ENCODE measurements at regions not wholly inside any gene's neighbourhood (a gene's known extent, or its start where the extent isn't known, plus 50 kb on each side); places are given as distances from the start of the nearest gene placed in this dataset.

DNA sequence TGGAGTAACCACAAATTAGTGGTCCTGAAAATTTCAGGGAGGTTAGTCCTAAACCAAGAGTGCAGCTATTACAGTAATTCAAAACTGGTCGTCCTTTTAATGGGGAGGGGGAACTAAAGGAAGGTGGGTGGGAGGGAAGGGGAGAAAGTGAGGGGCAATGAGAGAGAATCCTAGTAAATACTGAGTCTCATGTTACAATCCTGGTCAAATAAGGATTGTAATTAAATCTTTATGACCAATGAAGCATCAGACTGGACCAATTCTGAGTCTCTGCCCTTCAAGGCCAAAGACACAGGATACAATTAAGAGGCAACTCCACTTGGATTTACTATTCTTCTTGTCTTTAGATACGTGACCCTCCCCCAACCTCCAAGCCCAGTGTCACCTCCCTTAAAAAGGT lies 262.9 kb downstream of the BCL11A start:
- DNase-seq: no peak

DNA sequence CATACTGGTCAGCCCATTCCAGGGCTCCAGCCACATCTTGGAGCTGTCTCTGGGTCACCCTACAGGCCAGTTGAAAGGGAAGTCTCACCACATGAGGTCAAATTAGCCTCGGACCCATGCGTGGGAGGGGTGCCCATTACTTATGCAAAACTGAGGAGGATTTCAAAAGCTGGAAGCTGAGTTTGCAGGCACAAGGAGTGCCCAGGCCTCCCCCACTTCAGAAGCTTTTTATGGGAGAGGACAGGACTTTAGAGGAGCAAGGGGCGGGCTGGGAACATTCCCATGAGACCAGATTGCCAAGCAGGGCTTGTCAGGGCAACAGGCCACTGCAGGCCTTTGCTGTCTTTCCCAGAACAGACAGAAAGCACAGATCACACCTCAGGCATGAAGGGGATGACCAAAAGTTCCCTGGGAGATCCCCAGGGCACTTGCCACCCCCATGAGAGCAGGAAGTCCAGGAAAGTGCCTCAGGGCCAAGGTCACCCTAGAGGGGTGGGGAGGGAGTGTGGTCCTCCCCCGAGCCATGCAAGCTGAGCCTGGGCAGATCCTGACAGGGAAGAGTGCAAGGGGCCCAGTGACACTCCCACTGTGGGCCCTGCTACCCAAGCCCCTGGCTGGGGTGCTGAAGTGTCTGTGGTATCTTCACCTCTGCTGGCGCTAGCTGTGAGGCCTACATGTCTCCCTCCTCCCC lies 267.7 kb downstream of the BCL11A start:
- peak; percentile 41 for DNase-seq

DNA sequence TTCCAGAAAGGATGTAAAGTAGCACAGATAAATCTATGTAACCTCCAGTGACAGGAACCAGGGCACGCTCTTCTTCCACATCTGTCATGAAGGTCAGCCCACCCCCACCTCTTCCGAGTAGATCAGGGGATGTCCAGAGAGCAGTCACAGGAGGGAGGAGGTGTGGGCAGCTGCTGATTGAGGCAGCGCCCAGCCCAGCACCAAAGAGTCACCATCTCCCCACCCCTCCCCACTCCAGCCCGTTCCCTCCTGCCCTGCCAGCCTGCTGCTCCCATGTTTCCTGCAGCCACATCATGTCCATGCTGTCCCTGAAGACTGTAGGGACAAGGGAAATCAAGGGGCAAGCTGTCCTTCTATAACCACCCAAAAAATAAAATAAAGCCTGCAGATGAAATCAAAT lies 269.8 kb downstream of the BCL11A start:
- no peak for DNase-seq

DNA sequence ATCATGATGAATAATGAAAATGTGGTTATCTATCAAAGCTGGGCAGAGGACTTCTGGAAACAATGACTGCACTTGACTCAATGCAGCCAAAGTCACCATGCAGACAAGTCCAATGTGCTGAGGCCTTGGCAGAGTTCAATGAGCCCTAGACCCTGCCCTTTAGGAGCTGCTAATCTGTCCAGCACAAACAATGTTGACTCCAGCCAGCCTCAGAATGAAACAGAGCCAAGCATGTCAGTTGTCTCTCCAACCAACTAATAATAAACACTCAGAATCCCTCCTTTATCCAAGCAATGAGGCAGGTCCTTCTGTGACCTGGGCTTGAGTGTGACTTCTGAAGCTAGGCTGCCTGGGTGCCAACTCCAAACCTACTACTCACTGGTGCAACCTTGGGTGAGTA lies 270.6 kb downstream of the BCL11A start:
- no peak for DNase-seq

DNA sequence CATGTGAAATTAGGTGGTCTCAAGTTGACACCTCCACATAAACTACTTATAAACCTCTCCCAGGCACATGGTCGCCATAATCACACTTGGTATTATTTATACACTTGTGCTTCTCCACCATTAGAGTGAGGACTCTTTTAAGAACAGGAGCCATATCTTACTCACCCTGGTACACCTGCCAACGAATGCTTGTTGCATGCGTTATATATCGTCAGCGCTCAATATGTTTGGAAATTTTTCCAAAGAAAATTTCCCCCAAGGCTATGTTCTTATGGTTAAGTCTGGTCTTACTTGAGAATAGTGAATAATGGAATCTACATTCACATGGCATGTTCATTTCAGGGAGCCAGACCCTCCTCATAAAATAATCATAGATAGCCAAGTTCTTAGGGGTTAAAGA lies 271.7 kb downstream of the BCL11A start:
- no peak for DNase-seq

DNA sequence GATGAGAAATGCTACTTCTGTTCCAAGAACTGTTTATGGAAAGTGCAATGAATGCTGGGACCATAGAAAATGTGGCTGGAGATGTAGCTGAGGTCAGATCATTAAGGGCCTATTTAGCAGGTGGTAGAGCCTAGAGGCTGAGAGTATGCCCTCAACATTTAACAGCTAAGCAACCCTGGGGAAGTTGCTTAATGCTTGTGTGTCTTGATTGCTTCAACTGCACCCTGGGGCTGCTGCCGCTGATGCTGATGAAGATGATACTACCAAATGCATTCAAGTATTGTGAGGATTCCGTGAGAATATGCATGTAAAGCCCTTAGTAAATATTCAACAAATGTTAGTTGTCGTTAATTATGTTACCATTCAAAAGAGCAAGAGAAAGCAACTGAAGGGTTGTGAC lies 273.2 kb downstream of the BCL11A start:
- DNase-seq: no peak

DNA sequence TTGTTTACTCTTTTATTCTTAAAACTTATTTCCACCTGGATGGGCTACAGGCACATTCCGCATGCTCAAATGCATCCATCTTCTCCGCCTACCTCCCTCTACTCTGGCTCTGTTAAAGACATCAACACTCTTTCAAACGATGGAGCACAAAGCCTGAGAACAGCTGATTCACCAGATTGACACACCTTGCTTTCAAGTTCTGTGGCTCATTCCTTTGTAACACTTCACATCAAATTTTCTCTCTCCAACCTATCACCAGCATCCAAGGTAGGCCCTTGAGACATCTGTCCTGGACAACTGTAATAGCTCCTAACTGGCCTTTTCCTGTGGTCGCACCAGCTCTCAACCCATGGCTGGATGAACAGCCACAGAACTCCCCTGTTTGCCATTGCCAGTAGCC lies 274.5 kb downstream of the BCL11A start:
- DNase-seq: no peak

DNA sequence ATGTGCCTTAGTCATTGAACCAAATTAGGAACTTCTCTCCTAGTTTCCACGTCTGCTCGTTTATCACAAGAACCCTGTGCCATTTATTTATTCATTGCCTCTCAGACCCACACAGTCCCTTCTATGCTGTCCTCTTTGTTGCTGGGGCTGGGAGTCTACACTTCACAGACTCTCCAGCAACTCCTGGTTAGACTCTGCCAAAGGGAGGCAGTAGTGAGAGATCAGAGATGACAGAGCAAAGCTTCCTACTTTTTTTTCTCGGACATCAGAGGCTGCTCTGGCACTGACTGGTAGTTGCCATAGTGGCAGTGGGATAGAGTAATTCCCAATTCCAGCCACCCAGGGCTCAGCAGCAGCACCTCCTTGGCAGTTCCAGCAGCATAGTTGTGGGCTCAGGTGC lies 277.5 kb downstream of the BCL11A start:
- DNase-seq: no peak

DNA sequence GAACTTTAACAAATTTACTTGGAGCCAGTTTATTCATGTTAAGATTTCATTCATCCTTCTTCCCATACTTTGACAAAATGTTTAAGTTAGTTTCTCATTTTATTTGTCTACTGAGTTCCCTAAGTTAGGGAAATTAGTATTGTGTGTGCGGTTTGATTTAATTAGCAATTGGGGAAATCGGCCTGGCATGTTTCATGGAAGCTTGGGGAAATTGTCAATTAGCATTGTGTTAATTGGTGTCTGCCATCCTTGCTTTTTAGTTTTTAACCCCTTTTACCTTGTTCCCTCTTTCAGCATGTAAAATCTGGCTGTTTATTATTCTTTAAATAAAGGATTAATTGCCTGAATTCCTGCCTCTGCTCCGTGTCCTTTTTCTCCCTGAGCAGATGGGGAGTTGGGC lies 279.6 kb downstream of the BCL11A start:
- DNase-seq: no peak

DNA sequence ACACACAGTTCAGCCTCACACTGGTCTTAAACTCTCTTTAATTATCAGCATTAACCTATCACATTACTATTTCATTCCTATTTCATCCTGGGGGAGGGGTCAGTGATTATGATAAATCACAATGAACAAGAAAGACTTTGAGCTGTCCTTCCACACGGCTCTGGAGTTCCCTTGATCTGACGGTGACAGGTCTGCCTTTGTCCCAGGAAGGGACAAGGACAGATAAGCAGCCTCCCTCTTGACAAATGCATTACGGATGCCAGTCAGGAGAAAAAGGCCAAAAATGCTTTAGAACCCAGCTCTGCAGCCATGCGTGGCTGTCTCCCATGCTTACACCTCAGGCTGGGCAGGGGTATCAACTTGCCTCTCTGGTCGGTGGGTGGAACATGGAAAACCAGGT lies 281.7 kb downstream of the BCL11A start:
- no peak for DNase-seq

DNA sequence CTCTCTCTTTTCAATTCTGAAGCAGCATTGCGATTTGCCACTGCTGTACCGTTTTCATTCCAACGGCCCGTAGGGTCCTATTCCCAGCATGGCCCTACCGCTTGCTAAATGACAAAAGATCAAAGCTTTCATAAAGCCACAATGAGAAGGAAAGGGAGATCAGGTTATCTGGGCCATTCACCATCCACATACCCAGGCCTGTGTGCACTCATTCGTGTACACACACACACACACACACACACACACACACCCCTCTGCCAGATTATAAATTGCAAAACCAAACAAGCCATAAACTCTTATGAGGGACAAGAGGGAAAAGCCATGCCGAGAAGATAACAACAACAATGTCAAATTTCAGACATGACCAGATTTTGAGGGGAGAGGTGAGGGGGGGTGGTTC lies 282.3 kb downstream of the BCL11A start:
- DNase-seq: no peak

DNA sequence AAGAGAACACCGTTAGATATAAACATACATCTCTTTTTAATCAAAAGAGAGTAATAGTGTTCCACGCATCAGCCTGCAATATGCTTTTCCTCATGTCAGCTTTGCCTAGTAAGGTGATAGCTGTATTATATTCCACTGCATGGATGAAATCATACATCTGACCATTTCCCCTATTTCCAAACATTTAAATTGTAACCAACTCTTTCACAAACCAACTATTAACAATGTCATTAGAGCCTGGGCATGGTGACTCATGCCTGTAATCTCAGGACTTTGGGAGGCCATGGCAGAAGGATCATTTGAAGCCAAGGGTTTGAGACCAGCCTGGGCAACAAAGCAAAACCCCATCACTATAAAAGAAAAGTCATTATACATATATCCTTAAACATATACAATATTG lies 284.8 kb downstream of the BCL11A start:
- DNase-seq: peak; percentile 20

DNA sequence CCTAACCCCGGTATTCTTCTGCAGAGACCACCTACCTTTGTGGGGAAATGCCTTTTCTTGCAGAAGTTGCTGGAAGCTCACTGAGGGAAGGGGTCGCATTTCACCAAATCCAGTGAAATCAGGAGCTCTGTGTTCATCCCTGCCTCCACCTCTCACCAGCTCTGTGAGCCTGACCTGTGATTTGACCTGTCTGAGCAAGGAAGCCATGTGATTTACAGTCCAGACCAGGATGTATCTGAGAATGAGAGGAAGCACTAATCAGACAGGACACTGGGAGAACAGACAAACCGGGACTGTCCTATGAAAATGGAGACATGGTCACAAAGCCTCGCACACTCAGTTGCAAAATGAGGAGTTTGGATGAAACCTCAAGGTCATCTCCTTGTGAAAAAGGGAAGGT lies 285.4 kb downstream of the BCL11A start:
- DNase-seq: no peak

DNA sequence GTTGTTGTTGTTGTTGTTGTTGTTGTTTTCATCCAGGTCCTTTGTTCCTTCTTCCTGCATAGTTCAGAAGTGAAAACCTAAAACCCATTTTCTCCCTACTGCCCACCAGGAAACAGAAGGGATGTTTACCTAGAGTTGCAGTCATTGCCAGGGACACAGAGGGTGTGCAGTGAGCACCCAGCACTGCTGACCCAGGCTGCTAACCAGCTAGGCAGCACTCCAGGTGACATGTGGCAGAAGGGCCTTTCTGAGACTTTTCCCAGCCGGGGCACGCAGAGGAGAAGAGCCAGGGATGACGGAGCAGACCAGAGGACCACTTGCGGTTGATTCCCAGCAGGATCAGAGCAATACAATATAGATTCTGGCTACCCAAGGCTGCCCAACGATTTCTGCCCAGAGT lies 286.3 kb downstream of the BCL11A start:
- no peak for DNase-seq

DNA sequence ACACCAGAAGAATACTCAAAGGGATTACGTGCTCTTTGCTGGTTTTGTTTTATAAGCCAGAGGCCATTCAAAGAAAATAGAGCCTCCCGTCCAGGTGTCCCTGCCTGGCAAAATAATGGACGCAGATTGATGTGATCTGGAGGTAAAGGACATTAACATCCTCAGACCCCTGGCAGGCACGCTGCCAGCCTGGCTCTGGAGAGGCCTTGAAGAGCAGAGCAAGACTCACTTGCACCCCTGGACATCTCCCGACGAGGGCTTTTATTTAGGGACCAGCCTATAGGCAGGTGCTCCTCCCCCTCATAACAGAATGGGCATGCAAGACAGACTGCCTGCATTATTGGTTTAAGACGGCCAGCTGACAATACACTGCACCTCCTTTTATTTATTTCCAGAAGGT lies 291.3 kb downstream of the BCL11A start:
- DNase-seq: no peak

DNA sequence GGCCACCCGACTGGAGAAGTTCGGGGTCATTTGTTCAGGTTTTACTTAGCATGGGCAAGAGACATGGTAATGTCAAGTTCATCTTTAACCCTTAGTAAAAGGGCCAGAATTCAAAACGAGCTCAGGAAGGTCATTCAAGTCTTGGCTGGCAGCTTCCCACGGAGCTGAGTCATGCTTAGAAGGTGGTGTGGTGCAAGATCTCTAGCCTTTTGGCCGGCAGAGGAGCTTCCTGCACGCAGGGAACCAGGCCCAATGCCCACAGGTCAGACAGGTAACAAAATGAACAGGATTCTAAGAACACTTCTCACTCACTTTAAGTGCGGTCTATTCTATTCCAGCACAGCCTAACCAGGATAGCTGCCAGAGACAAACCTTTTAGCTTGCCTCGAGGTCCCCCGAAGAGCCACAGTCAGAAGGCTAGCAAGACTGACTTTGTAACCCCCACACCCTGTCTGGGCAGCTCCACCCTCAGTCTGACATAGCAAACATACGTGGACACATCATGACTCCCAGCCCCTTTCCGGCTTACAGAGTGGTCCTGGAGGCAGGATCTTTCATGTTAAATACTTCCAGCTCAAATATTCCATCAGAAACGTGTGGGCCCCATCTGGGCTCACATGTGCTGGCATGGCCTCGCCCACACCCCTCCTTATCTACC lies 292.7 kb downstream of the BCL11A start:
- DNase-seq: peak; percentile 45

DNA sequence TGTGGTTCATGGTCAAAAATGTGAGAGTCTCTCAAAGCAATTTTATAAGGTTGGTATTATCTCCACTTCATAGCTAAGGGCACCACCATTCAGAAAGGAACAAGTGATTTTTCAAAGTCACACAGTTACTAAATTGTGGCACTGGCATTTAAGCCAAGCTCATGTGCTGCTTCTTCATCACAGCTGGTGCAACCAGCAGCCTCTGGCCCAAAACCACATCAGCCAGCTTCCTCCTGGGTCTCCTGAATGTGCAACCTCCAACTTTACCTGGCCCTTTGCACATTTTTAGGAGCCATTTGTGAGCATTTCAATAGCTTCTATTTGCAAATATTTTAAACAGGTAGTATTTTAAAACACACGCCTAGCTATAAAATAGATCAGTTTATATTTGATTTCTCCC lies 293.7 kb downstream of the BCL11A start:
- no peak for DNase-seq

DNA sequence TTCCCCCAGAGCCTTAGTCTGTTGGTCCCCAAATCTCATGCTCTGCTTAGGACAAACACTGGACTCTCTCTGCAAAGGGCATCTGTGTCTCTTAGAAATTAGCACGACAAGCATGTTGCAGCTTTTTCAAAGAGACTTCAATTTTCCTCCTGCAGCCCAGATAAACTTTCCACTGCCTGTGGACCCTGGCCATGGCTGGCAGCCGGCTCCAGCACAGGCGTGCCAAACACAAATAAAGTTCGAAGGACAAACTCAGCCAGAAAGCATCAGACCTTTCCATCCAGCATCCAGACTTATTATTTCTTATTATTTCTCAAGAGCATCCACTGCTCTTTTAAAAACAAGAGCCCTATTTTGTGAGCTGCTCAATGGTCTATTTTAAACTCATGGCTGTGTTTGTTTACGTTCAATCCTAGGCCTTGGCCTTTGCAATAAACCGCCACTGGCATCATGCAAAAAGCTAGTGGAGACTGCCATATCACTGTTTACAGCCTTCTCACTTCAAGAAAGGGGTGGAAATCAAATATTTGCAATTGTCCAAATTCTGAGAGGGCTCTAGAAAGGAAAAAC lies 300.8 kb downstream of the BCL11A start:
- no peak for DNase-seq

DNA sequence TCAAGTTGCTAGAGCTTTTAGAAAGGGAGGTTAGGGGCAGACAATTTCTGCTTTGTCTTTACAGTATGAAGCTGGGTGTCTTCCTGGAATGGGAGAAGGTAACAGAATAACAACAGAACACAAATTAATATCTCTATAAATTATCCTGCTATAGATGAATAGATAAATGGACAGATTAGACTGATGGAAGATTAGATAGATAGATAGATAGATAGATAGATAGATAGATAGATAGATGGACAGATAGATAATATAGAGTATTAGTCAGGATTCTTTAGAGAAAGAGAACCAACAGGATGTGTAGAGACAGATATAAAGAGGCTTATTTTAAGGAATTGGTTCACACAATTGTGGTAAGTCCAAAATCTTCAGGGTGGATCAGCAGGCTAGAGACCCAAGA lies 302.2 kb downstream of the BCL11A start:
- DNase-seq: no peak

DNA sequence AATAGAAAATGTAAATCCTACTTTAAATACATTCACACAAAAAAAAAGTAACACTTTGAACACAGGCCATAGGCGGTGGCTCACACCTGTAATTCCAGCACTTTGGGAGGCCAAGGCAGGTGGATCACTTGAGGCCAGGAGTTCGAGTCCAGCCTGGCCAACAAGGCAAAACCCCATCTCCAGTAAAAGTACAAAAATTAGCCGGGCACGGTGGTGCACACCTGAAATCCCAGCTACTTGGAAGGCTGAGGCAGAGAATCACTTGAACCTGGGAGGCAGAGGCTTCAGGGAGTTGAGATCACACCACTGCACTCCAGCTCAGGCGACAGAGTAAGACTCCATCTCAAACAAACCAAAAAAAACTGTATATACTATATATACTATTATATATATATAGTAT lies 303.6 kb downstream of the BCL11A start:
- no peak for DNase-seq

DNA sequence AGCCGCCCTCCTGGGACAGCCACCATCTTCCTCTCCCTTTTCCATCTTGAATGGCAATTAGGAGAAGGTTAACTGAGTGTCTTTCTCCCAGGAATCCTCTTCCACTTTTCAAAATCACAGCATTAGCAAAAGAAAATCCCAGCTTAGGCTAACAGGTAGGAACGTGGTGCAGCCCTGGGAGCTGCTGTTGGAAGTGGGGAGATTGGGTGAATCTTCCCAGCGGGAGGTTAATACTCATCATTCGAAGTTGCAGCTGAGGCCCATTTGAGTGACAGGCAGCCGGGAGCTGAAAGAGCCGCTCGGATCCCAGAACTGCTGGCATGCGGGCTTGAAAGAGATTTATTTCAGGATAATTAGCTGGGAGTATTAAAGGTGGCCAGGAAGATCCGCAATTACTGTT lies 306.0 kb downstream of the BCL11A start:
- DNase-seq: no peak

DNA sequence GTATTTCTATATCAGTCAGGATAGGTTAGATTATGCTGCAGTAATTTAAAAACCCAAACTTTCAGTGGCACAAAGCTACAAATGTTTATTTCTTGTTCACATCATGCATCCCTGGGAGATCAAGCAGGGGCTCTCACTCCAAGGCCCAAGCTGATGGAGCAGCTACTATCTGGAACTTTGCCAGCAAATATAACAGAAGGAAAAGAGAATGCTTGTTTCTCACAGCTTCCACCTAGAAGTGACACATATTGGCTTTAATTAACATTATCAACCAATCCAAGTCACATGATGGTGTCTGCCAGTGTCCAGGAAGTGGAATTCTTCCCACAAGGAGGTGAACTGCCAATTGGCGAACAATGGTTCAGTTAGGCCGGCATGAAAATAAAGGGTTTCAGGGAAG lies 306.9 kb downstream of the BCL11A start:
- DNase-seq: no peak

DNA sequence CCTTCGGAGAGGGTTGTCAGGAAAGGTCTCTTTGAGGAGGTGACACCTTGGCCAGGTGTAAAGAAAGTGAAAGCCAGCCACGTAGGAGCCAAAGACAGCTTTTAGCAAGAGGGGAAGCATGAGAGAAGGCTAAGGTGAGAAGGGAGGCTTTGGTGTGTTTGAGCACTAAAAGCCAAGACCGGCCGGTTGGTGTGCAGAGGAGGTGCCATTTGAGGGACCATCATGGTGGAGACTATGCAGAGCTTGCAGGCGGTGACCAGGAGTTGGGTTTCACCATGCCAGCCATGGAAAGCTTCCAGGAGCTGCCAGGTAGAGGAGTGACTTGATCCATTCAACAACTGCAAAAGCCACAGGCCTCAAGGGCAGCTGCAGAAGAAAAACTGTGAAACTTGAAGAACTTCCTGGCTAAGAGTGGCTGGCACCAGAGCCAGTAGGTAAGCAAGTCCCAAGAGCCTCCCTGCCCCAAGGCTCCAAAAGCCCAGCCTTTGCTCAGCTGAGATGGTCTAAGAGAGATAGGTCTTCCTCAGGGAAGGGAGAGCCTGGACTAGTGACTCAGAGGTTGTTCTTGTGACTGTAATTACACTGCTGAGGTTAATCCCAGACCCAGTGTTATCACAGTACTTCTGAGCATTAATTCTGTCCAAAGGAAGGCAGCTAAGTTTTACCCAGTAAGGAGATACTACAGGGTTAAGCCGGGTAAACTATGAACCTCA lies 319.0 kb downstream of the BCL11A start:
- no peak for DNase-seq

DNA sequence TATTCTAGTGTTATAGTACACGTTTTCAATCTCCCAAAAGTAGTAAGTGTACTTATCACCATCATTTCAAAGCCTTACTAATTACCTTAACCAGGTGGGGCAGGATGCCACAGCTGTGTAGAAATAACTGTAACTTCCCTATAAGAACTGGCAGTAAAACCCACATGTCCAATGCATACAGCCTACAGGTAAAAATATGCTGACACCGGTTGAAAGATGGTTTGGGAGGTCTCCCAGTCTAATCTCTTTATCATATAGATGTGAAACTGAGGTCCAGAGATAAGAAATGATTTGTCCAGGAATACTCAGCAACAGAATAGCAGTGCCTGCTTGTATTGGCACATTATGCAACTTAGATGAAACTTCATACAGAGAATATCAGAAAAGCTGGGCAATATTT lies 322.9 kb downstream of the BCL11A start:
- no peak for DNase-seq
